H9 (cell line): ENCODE measurements at regions not wholly inside any gene's neighbourhood (a gene's known extent, or its start where the extent isn't known, plus 50 kb on each side); places are given as distances from the start of the nearest gene placed in this dataset.

ENCODE experiments used
- DNase-seq: peaks from one replicate; pipeline ENCODE4 v3.0.0-alpha.2; 2017
- H2AFZ ChIP-seq: one replicate; pipeline ENCODE4 v1.6.1; 2013; ENCODE audit warnings: mild to moderate bottlenecking, low read length, control low read depth, moderate library complexity
- H2AK5ac ChIP-seq: 2 replicates; pipeline ENCODE4 v1.6.1; 2013; ENCODE audit warnings: low read length, control low read depth, mixed read lengths; ENCODE audit not compliant: insufficient read length
- H2BK120ac ChIP-seq: one replicate; pipeline ENCODE4 v1.6.1; 2013; ENCODE audit warnings: low read depth, mild to moderate bottlenecking, low read length, control low read depth, inconsistent platforms; ENCODE audit not compliant: poor library complexity, severe bottlenecking
- H2BK12ac ChIP-seq: 2 replicates; pipeline ENCODE4 v1.6.1; 2013; ENCODE audit warnings: low read length, control low read depth, mixed read lengths, low read depth; ENCODE audit not compliant: insufficient read length
- H2BK15ac ChIP-seq: 2 replicates; pipeline ENCODE4 v1.6.1; 2013; ENCODE audit warnings: low read depth, low read length, control low read depth
- H2BK20ac ChIP-seq: one replicate; pipeline ENCODE4 v1.6.1; 2013; ENCODE audit warnings: low read depth, mild to moderate bottlenecking, low read length, control low read depth, inconsistent platforms; ENCODE audit not compliant: poor library complexity, severe bottlenecking
- H2BK5ac ChIP-seq: 2 replicates; pipeline ENCODE4 v1.6.1; 2013; ENCODE audit warnings: low read length, control low read depth, mixed read lengths; ENCODE audit not compliant: insufficient read length
- H3K14ac ChIP-seq: 2 replicates; pipeline ENCODE4 v1.6.1; 2013; ENCODE audit warnings: low read length, control low read depth; ENCODE audit not compliant: insufficient read depth
- H3K18ac ChIP-seq: 2 replicates; pipeline ENCODE4 v1.6.1; 2013; ENCODE audit warnings: low read depth, mild to moderate bottlenecking, mixed read lengths, low read length, control low read depth; ENCODE audit not compliant: insufficient read length
- H3K23ac ChIP-seq: 2 replicates; pipeline ENCODE4 v1.6.1; 2013; ENCODE audit warnings: low read length, control low read depth, mixed read lengths, low read depth; ENCODE audit not compliant: insufficient read length
- H3K23me2 ChIP-seq: 2 replicates; pipeline ENCODE4 v1.6.1; 2013; ENCODE audit warnings: low read depth, mild to moderate bottlenecking, mixed read lengths, low read length, control low read depth; ENCODE audit not compliant: insufficient read length, poor library complexity, severe bottlenecking
- H3K27ac ChIP-seq: 2 replicates; pipeline ENCODE4 v1.5.1; 2013; ENCODE audit warnings: low read length, control low read depth, mixed read lengths, low read depth; ENCODE audit not compliant: insufficient read length
- H3K27me3 ChIP-seq: 2 replicates; pipeline ENCODE4 v1.6.1; 2013; ENCODE audit warnings: low read length, control low read depth, inconsistent platforms; ENCODE audit not compliant: insufficient read depth
- H3K4ac ChIP-seq: 2 replicates; pipeline ENCODE4 v1.6.1; 2013; ENCODE audit warnings: low read depth, mild to moderate bottlenecking, control low read depth, inconsistent platforms, low read length, moderate library complexity
- H3K4me1 ChIP-seq: 2 replicates; pipeline ENCODE4 v1.6.1; 2013; ENCODE audit warnings: low read length, control low read depth, inconsistent platforms; ENCODE audit not compliant: insufficient read depth
- H3K4me2 ChIP-seq: 2 replicates; pipeline ENCODE4 v1.6.1; 2013; ENCODE audit warnings: low read length, control low read depth, mixed read lengths; ENCODE audit not compliant: insufficient read length, insufficient read depth
- H3K56ac ChIP-seq: 2 replicates; pipeline ENCODE4 v1.6.1; 2013; ENCODE audit warnings: low read depth, mild to moderate bottlenecking, mixed read lengths, low read length, control low read depth; ENCODE audit not compliant: insufficient read length
- H3K79me1 ChIP-seq: 2 replicates; pipeline ENCODE4 v1.6.1; 2013; ENCODE audit warnings: low read depth, mild to moderate bottlenecking, moderate library complexity, low read length, control low read depth, inconsistent platforms; ENCODE audit not compliant: insufficient read depth, poor library complexity, severe bottlenecking
- H3K79me2 ChIP-seq: 2 replicates; pipeline ENCODE4 v1.6.1; 2013; ENCODE audit warnings: low read length, control low read depth, inconsistent platforms; ENCODE audit not compliant: insufficient read depth
- H3K9ac ChIP-seq: 2 replicates; pipeline ENCODE4 v1.6.1; 2013; ENCODE audit warnings: low read length, control low read depth, mixed read lengths; ENCODE audit not compliant: insufficient read length; ENCODE audit errors: extremely low read depth
- H3K9me3 ChIP-seq: one replicate; pipeline ENCODE4 v1.6.1; 2013; ENCODE audit warnings: low read depth, low read length, inconsistent platforms; ENCODE audit not compliant: control insufficient read depth
- H3T11ph ChIP-seq: one replicate; pipeline ENCODE4 v1.6.1; 2013; ENCODE audit warnings: mild to moderate bottlenecking, low read length, control low read depth, inconsistent platforms
- H4K20me1 ChIP-seq: one replicate; pipeline ENCODE4 v1.6.1; 2013; ENCODE audit not compliant: control insufficient read depth, insufficient read length, insufficient read depth
- H4K5ac ChIP-seq: 2 replicates; pipeline ENCODE4 v1.6.1; 2013; ENCODE audit warnings: low read depth, mild to moderate bottlenecking, mixed read lengths, low read length, control low read depth; ENCODE audit not compliant: insufficient read length
- H4K8ac ChIP-seq: replicated peaks from 2 replicates; pipeline ENCODE4 v1.6.1; 2013; ENCODE audit warnings: low read length, control low read depth, mixed read lengths, low read depth; ENCODE audit not compliant: insufficient read length
- H4K91ac ChIP-seq: 2 replicates; pipeline ENCODE4 v1.6.1; 2013; ENCODE audit warnings: low read depth, mild to moderate bottlenecking, moderate library complexity, mixed read lengths, low read length, control low read depth; ENCODE audit not compliant: insufficient read length
- H3K27ac Mint-ChIP-seq, 3 experiments: 2 replicates in 2 of 3; 3 replicates in 1 of 3; pipeline ENCODE4 v1.8.0; 2020 to 2021; ENCODE audit warnings: mixed read lengths in 3 of 3, mild to moderate bottlenecking in 1 of 3, moderate library complexity in 1 of 3
- H3K27me3 Mint-ChIP-seq: 2 replicates; pipeline ENCODE4 v1.8.0; 2021; ENCODE audit warnings: low read depth, mild to moderate bottlenecking, moderate library complexity, mixed read lengths
- H3K36me3 Mint-ChIP-seq, 3 experiments: 2 replicates in 2 of 3; 3 replicates in 1 of 3; pipeline ENCODE4 v1.8.0; 2020 to 2021; ENCODE audit warnings: low read depth in 3 of 3, mixed read lengths in 3 of 3; ENCODE audit not compliant: insufficient read depth in 1 of 3
- H3K4me1 Mint-ChIP-seq, 2 experiments: 2 replicates each; pipeline ENCODE4 v1.8.0; 2020; ENCODE audit warnings: mixed read lengths in 2 of 2
- H3K4me3 Mint-ChIP-seq, 2 experiments: 2 replicates in 1 of 2; 3 replicates in 1 of 2; pipeline ENCODE4 v1.8.0; 2020 to 2021; ENCODE audit warnings: mild to moderate bottlenecking in 2 of 2, mixed read lengths in 2 of 2, moderate library complexity in 1 of 2
- H3K9me3 Mint-ChIP-seq, 2 experiments: 2 replicates in 1 of 2; 3 replicates in 1 of 2; pipeline ENCODE4 v1.8.0; 2020; ENCODE audit warnings: mild to moderate bottlenecking in 2 of 2, mixed read lengths in 2 of 2, moderate library complexity in 1 of 2
- CTCF ChIP-seq: fragments of 200-600 bp; sonication (generic); conservative IDR thresholded peaks from 3 replicates; pipeline ENCODE4 v1.8.0; 2021; ENCODE audit warnings: antibody characterized with exemption, mild to moderate bottlenecking
- WGBS: extraction: QIAGEN DNeasy Blood & Tissue Kit; methylation state at CpG from one replicate; pipeline ENCODE4 v1.1.7; 2013; ENCODE audit warnings: missing lambda C conversion rate, low lambda C conversion rate, mixed read lengths; ENCODE audit not compliant: insufficient read length; ENCODE audit errors: extremely low coverage; 5-methylcytosine and 5-hydroxymethylcytosine counted together

DNA sequence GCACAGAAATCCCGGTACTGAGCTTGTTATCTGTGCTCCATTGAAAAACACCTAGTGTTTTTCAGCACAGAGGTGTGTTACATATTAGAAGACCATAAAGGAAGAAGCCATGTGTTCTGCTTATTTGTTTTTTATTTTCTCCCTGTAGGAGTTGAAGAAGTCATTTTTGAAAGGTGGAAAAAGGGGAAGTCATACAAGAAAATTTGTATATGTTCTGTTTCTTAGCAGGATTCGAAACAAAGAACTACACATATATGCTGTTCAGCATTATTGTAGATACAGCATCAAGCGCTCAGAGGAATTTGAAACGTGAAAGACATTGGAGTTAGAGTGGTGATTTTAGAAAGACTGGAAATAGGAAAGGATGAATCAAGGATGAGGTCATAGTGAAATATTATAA, 345.3 kb upstream of the ADGRL2 start:
- Histone ChIP-seq H3K23me2 (no peaks in the 10 kb centered on the region), H3K79me1 (no peaks in the 10 kb centered on the region), H2BK120ac (no peak overlapping the region), H3K14ac (no peak overlapping the region), H3T11ph (no peak overlapping the region), H4K5ac (no peak overlapping the region), H3K9ac (no peak overlapping the region), H3K18ac (no peak overlapping the region), H3K4ac (no peak overlapping the region), H2BK12ac (no peak overlapping the region), H4K91ac (no peak overlapping the region), H4K8ac (no peak overlapping the region), H3K23ac (no peak overlapping the region), H2AFZ (no peak overlapping the region), H3K27me3 (no peaks in the 10 kb centered on the region), H2AK5ac (no peak overlapping the region), H2BK5ac (no peak overlapping the region), H3K79me2 (no peaks in the 10 kb centered on the region), H3K4me1 (peaks cover 2% of the 10 kb centered on the region; the same call in 1 of the 2 replicates), H3K9me3 (no peaks in the 10 kb centered on the region), H4K20me1 (no peaks in the 10 kb centered on the region), H2BK20ac (no peak overlapping the region), H2BK15ac (no peak overlapping the region), H3K56ac (no peak overlapping the region), H3K4me2 (no peak overlapping the region), H3K27ac (no peak overlapping the region)
- Mint-ChIP-seq H3K27ac (peak overlapping the region in 1 of 3 experiments; percentile 11; a peak in 1 of 7 replicates), H3K36me3 (no peaks in the 10 kb centered on the region), H3K27me3 (no peaks in the 10 kb centered on the region), H3K4me3 (no peak overlapping the region), H3K9me3 (no peaks in the 10 kb centered on the region; a peak in 1 of 5 replicates), H3K4me1 (peaks cover 41 to 51% of the 10 kb centered on the region in 2 experiments)
- no peak for TF ChIP-seq CTCF
- WGBS = no CpG with 5 or more reads among the region's 4 CpGs
- no peak for DNase-seq
